Natural killer cell (primary cell): ENCODE measurements at regions not wholly inside any gene's neighbourhood (a gene's known extent, or its start where the extent isn't known, plus 50 kb on each side); places are given as distances from the start of the nearest gene placed in this dataset.

Experiments
- ATAC-seq, 3 donors: fragments of 150-1000 bp in 2 of 3; fragments of 200-7000 bp in 1 of 3; cut with Tn5 transposase; 1 replicate in 1 of 3; 2 replicates in 2 of 3; pipeline ENCODE4 v1.10.0; 2021; ENCODE audit warnings: mild to moderate bottlenecking in 2 of 3, moderate library complexity in 2 of 3
- DNase-seq, 2 donors: peaks; one replicate each; pipeline versions ENCODE4 v3.0.0 to v3.0.0-alpha.2; 2013 to 2021; ENCODE audit warnings: mixed read lengths in 1 of 2
- H3K27ac ChIP-seq: one replicate; pipeline ENCODE4 v1.5.1; 2013; ENCODE audit warnings: mild to moderate bottlenecking, low read length
- H3K27me3 ChIP-seq: one replicate; pipeline ENCODE4 v1.6.1; 2013; ENCODE audit warnings: low read length; ENCODE audit not compliant: control insufficient read depth, insufficient read depth
- H3K36me3 ChIP-seq: one replicate; pipeline ENCODE4 v1.6.1; 2013; ENCODE audit warnings: low read length; ENCODE audit not compliant: control insufficient read depth, insufficient read depth
- H3K4me1 ChIP-seq: one replicate; pipeline ENCODE4 v1.6.1; 2013; ENCODE audit warnings: low read length; ENCODE audit not compliant: control insufficient read depth, insufficient read depth
- H3K4me3 ChIP-seq: one replicate; pipeline ENCODE4 v1.5.1; 2013; ENCODE audit warnings: low read length
- H3K9me3 ChIP-seq: one replicate; pipeline ENCODE4 v1.6.1; 2013; ENCODE audit warnings: low read length; ENCODE audit not compliant: control insufficient read depth, insufficient read depth
- H3K27ac Mint-ChIP-seq, 2 donors: one replicate each; pipeline ENCODE4 v1.8.0; 2022; ENCODE audit warnings: mild to moderate bottlenecking in 2 of 2, mixed read lengths in 2 of 2, moderate library complexity in 1 of 2
- H3K27me3 Mint-ChIP-seq, 2 donors: one replicate each; pipeline ENCODE4 v1.8.0; 2022; ENCODE audit warnings: low read depth in 2 of 2, mixed read lengths in 2 of 2
- H3K36me3 Mint-ChIP-seq: one replicate; pipeline ENCODE4 v1.8.0; 2022; ENCODE audit warnings: mixed read lengths
- H3K4me1 Mint-ChIP-seq, 2 donors: one replicate each; pipeline ENCODE4 v1.8.0; 2022; ENCODE audit warnings: mixed read lengths in 2 of 2
- H3K4me3 Mint-ChIP-seq: one replicate; pipeline ENCODE4 v1.8.0; 2022; ENCODE audit warnings: mild to moderate bottlenecking, moderate library complexity, mixed read lengths
- H3K9me3 Mint-ChIP-seq, 2 donors: one replicate each; pipeline ENCODE4 v1.8.0; 2022; ENCODE audit warnings: mixed read lengths in 2 of 2
- CTCF ChIP-seq: fragments of 200-600 bp; IDR thresholded peaks from one replicate; pipeline ENCODE4 v1.8.0; 2022; ENCODE audit warnings: antibody characterized with exemption
- WGBS: methylation state at CpG from one replicate; pipeline ENCODE4 v1.1.7; 2013; ENCODE audit warnings: missing lambda C conversion rate; ENCODE audit not compliant: insufficient coverage; 5-methylcytosine and 5-hydroxymethylcytosine counted together
- intact Hi-C: fragments of 100-400 bp; cut with micrococcal nuclease; formaldehyde crosslinking; loops from one replicate; pipeline ENCODE4 v1.14.2; 2022

- Histone ChIP-seq H3K27ac (no peak overlapping the region), H3K4me1 (no peaks in the 10 kb centered on the region), H3K27me3 (no peaks in the 10 kb centered on the region), H3K36me3 (no peaks in the 10 kb centered on the region), H3K9me3 (no peaks in the 10 kb centered on the region), H3K4me3 (no peak overlapping the region)
- peaks cover 18% of the 10 kb centered on the region in 2 donors for H3K27me3 Mint-ChIP-seq
- no peaks in the 10 kb centered on the region for H3K4me1 Mint-ChIP-seq
- intact Hi-C loops = no loop called here
- no peak overlapping the region for H3K27ac Mint-ChIP-seq
- H3K36me3 Mint-ChIP-seq = no peaks in the 10 kb centered on the region
- no peaks in the 10 kb centered on the region for H3K9me3 Mint-ChIP-seq
- TF ChIP-seq CTCF = no peak
- no peak for DNase-seq
- no peak overlapping the region for H3K4me3 Mint-ChIP-seq
- WGBS = 46% methylated on average over 6 of the region's 6 CpGs
- ATAC-seq = no peak
Measured at GRCh38 chr1:37094302-37094701, 60.0 kb upstream of the GRIK3 start.

- H3K4me3 Mint-ChIP-seq = no peak overlapping the region
- ATAC-seq (no peak), DNase-seq (no peak)
- WGBS = 64% methylated on average over 6 of the region's 6 CpGs
- Histone ChIP-seq H3K27ac (no peak overlapping the region), H3K4me1 (no peaks in the 10 kb centered on the region), H3K4me3 (no peak overlapping the region), H3K36me3 (no peaks in the 10 kb centered on the region), H3K27me3 (no peaks in the 10 kb centered on the region), H3K9me3 (no peaks in the 10 kb centered on the region)
- no peaks in the 10 kb centered on the region for H3K4me1 Mint-ChIP-seq
- H3K27ac Mint-ChIP-seq = no peak overlapping the region
- intact Hi-C loops = no loop called here
- no peaks in the 10 kb centered on the region for H3K9me3 Mint-ChIP-seq
- peaks cover 15 to 27% of the 10 kb centered on the region in 2 donors for H3K27me3 Mint-ChIP-seq
- no peak for TF ChIP-seq CTCF
- no peaks in the 10 kb centered on the region for H3K36me3 Mint-ChIP-seq
Measured at GRCh38 chr1:37096523-37096922, 62.2 kb upstream of the GRIK3 start.

- H3K9me3 Mint-ChIP-seq = no peaks in the 10 kb centered on the region
- Histone ChIP-seq H3K36me3 (no peaks in the 10 kb centered on the region), H3K4me3 (no peak overlapping the region), H3K4me1 (no peaks in the 10 kb centered on the region), H3K9me3 (no peaks in the 10 kb centered on the region), H3K27ac (no peak overlapping the region), H3K27me3 (no peaks in the 10 kb centered on the region)
- ATAC-seq (no peak), DNase-seq (no peak)
- H3K4me3 Mint-ChIP-seq = no peak overlapping the region
- H3K27ac Mint-ChIP-seq = no peak overlapping the region
- 74% methylated on average over 5 of the region's 7 CpGs for WGBS
- H3K36me3 Mint-ChIP-seq = no peaks in the 10 kb centered on the region
- TF ChIP-seq CTCF = no peak
- H3K4me1 Mint-ChIP-seq = no peaks in the 10 kb centered on the region
- H3K27me3 Mint-ChIP-seq = peaks cover 14 to 29% of the 10 kb centered on the region in 2 donors
- intact Hi-C loops = no loop called here
Measured at GRCh38 chr1:37097731-37098130, 63.4 kb upstream of the GRIK3 start.

- no peaks in the 10 kb centered on the region for H3K36me3 ChIP-seq
- Mint-ChIP-seq H3K36me3 (no peaks in the 10 kb centered on the region), H3K4me1 (no peaks in the 10 kb centered on the region), H3K9me3 (no peaks in the 10 kb centered on the region), H3K4me3 (no peak overlapping the region), H3K27me3 (peaks cover 9 to 27% of the 10 kb centered on the region in 2 donors), H3K27ac (no peak overlapping the region)
- no peak overlapping the region for H3K27ac ChIP-seq
- no peaks in the 10 kb centered on the region for H3K4me1 ChIP-seq
- intact Hi-C loops = no loop called here
- TF ChIP-seq CTCF = no peak
- no peak overlapping the region for H3K4me3 ChIP-seq
- H3K9me3 ChIP-seq = no peaks in the 10 kb centered on the region
- ATAC-seq = no peak
- DNase-seq = no peak
- no peaks in the 10 kb centered on the region for H3K27me3 ChIP-seq
Measured at GRCh38 chr1:37098237-37098636, 63.9 kb upstream of the GRIK3 start.
